Breast epithelium (tissue), 3 donors: ENCODE measurements at regions not wholly inside any gene's neighbourhood (a gene's known extent, or its start where the extent isn't known, plus 50 kb on each side); places are given as distances from the start of the nearest gene placed in this dataset.

Experiments
- CTCF ChIP-seq, 3 donors: fragments of 450-650 bp; IDR thresholded peaks; one replicate each; pipeline ENCODE4 v1.5.1; 2016 to 2017; ENCODE audit warnings: antibody characterized with exemption in 3 of 3, mild to moderate bottlenecking in 3 of 3, moderate library complexity in 3 of 3
- POLR2A ChIP-seq: fragments of 450-650 bp; IDR thresholded peaks from one replicate; pipeline ENCODE4 v1.6.1; 2016; ENCODE audit warnings: antibody characterized with exemption, mild to moderate bottlenecking, moderate library complexity
- POLR2AphosphoS5 ChIP-seq, 3 donors: sonication (generic); formaldehyde crosslinking; IDR thresholded peaks; one replicate each; pipeline ENCODE4 v1.6.1; 2017; ENCODE audit warnings: antibody characterized with exemption in 3 of 3

GRCh38 chr6:14763616-14764015, 482.3 kb upstream of the JARID2 start:
- no peak for TF ChIP-seq POLR2AphosphoS5 (IDR thresholded peaks at IDR 0.05)
- no peak for TF ChIP-seq CTCF (IDR thresholded peaks at IDR 0.05)
- no peak for TF ChIP-seq POLR2A
